Body of pancreas (tissue), 4 donors: ENCODE measurements at regions not wholly inside any gene's neighbourhood (a gene's known extent, or its start where the extent isn't known, plus 50 kb on each side); places are given as distances from the start of the nearest gene placed in this dataset.

Experiments used
- ATAC-seq: fragments of 150-250 bp; one replicate; pipeline ENCODE4 v1.9.1; 2016
- DNase-seq, 4 donors: peaks; one replicate each; pipeline ENCODE4 v3.0.0-alpha.2; 2019
- H3K27ac ChIP-seq, 4 donors: fragments of 200-600 bp; sonication (generic); 1 replicate in 3 of 4; 2 replicates in 1 of 4; pipeline versions ENCODE4 v1.5.1 to v1.6.1; 2016 to 2019; ENCODE audit warnings: mild to moderate bottlenecking in 1 of 4, mixed read lengths in 1 of 4, moderate library complexity in 1 of 4
- H3K27me3 ChIP-seq, 2 donors: fragments of 200-600 bp; sonication (generic); one replicate each; pipeline ENCODE4 v1.6.0; 2016; ENCODE audit warnings: mild to moderate bottlenecking in 1 of 2
- H3K36me3 ChIP-seq, 2 donors: fragments of 200-600 bp; sonication (generic); replicated peaks in 1 of 2; 2 replicates each; pipeline ENCODE4 v1.5.1; 2016; ENCODE audit warnings: low read depth in 2 of 2; ENCODE audit not compliant: insufficient read depth in 1 of 2
- H3K4me1 ChIP-seq: fragments of 200-600 bp; sonication (generic); one replicate; pipeline ENCODE4 v1.6.0; 2016
- H3K4me3 ChIP-seq, 2 donors: fragments of 200-600 bp; sonication (generic); 1 replicate in 1 of 2; 2 replicates in 1 of 2; pipeline ENCODE4 v1.5.1; 2016 to 2019
- H3K9me3 ChIP-seq, 3 donors: fragments of 200-600 bp; sonication (generic); 1 replicate in 2 of 3; 2 replicates in 1 of 3; pipeline ENCODE4 v1.5.1; 2016
- CTCF ChIP-seq, 7 experiments: fragments of 450-650 bp in 4 of 7; fragments of 200-600 bp in 3 of 7; sonication (generic) in 3 of 7; IDR thresholded peaks; one replicate each; pipeline ENCODE4 v1.5.1; 2016 to 2019; ENCODE audit warnings: antibody characterized with exemption in 7 of 7
- POLR2A ChIP-seq, 3 donors: fragments of 450-650 bp; IDR thresholded peaks; one replicate each; pipeline ENCODE4 v1.6.1; 2016; ENCODE audit warnings: antibody characterized with exemption in 3 of 3, mild to moderate bottlenecking in 2 of 3
- WGBS, 2 donors: methylation state at CpG; one replicate each; pipeline ENCODE4 v1.1.5; 2017; 5-methylcytosine and 5-hydroxymethylcytosine counted together
- intact Hi-C: fragments of 100-400 bp; cut with DNase I; formaldehyde crosslinking; loops from one replicate; pipeline ENCODE4 v1.15.1; 2023

- Histone ChIP-seq H3K27me3 (no peaks in the 10 kb centered on the region), H3K27ac (no peak overlapping the region), H3K4me3 (no peak overlapping the region), H3K4me1 (no peaks in the 10 kb centered on the region), H3K9me3 (no peaks in the 10 kb centered on the region), H3K36me3 (no peaks in the 10 kb centered on the region)
- whole genome bisulfite sequencing, 2 donors, result 75 to 86% methylated on average over 1 of the region's 1 CpG
- ATAC-seq, result no peak
- DNase-seq, result no peak
- TF ChIP-seq POLR2A (IDR thresholded peaks at IDR 0.05), result no peak
- TF ChIP-seq CTCF (IDR thresholded peaks at IDR 0.05), result no peak
- intact Hi-C loops, result no loop called here
Measured at GRCh38 chr9:20092561-20092960, 303.7 kb upstream of the SLC24A2 start.

GRCh38 chr9:20087481-20087880, 298.6 kb upstream of the SLC24A2 start:
- TF ChIP-seq POLR2A (IDR thresholded peaks at IDR 0.05) (no peak), CTCF (IDR thresholded peaks at IDR 0.05) (no peak)
- Histone ChIP-seq H3K4me3 (no peak overlapping the region), H3K9me3 (no peaks in the 10 kb centered on the region), H3K4me1 (no peaks in the 10 kb centered on the region), H3K27ac (no peak overlapping the region), H3K27me3 (no peaks in the 10 kb centered on the region), H3K36me3 (no peaks in the 10 kb centered on the region)
- WGBS, 2 donors, result 70 to 83% methylated on average over 1 of the region's 1 CpG
- no peak for DNase-seq
- intact Hi-C loops, result no loop called here
- no peak for ATAC-seq

GRCh38 chr9:20085842-20086241, 297.0 kb upstream of the SLC24A2 start:
- ATAC-seq, result no peak
- no peak overlapping the region for H3K4me3 ChIP-seq
- intact Hi-C loops, result no loop called here
- TF ChIP-seq POLR2A (IDR thresholded peaks at IDR 0.05) (no peak), CTCF (IDR thresholded peaks at IDR 0.05) (no peak)
- DNase-seq, result no peak
- H3K9me3 ChIP-seq, result no peaks in the 10 kb centered on the region
- no peak overlapping the region for H3K27ac ChIP-seq
- no peaks in the 10 kb centered on the region for H3K4me1 ChIP-seq
- H3K27me3 ChIP-seq, result no peaks in the 10 kb centered on the region
- WGBS, 2 donors, result 57 to 67% methylated on average over 1 of the region's 1 CpG
- H3K36me3 ChIP-seq, result no peaks in the 10 kb centered on the region

GRCh38 chr9:20084125-20084524, 295.3 kb upstream of the SLC24A2 start:
- no peak overlapping the region for H3K27ac ChIP-seq
- no peak for TF ChIP-seq POLR2A (IDR thresholded peaks at IDR 0.05)
- no peak for TF ChIP-seq CTCF (IDR thresholded peaks at IDR 0.05)
- no peak for ATAC-seq
- no peak overlapping the region for H3K4me3 ChIP-seq
- H3K9me3 ChIP-seq, result no peaks in the 10 kb centered on the region
- WGBS, 2 donors, result 31 to 53% methylated on average over 2 of the region's 2 CpGs
- intact Hi-C loops, result no loop called here
- H3K36me3 ChIP-seq, result no peaks in the 10 kb centered on the region
- DNase-seq, result no peak
- H3K4me1 ChIP-seq, result no peaks in the 10 kb centered on the region
- no peaks in the 10 kb centered on the region for H3K27me3 ChIP-seq

- H3K36me3 ChIP-seq, result no peaks in the 10 kb centered on the region
- no peak overlapping the region for H3K27ac ChIP-seq
- H3K4me3 ChIP-seq, result no peak overlapping the region
- WGBS, 2 donors, result 70 to 89% methylated on average over 4 of the region's 4 CpGs
- intact Hi-C loops, result no loop called here
- no peaks in the 10 kb centered on the region for H3K27me3 ChIP-seq
- TF ChIP-seq CTCF (IDR thresholded peaks at IDR 0.05), result no peak
- no peak for TF ChIP-seq POLR2A (IDR thresholded peaks at IDR 0.05)
- H3K4me1 ChIP-seq, result no peaks in the 10 kb centered on the region
- ATAC-seq (no peak), DNase-seq (no peak)
- no peaks in the 10 kb centered on the region for H3K9me3 ChIP-seq
Measured at GRCh38 chr9:20083390-20083789, 294.6 kb upstream of the SLC24A2 start.
